ENCODE measurements at regions not wholly inside any gene's neighbourhood (a gene's known extent, or its start where the extent isn't known, plus 50 kb on each side); places are given as distances from the start of the nearest gene placed in this dataset.

DNA sequence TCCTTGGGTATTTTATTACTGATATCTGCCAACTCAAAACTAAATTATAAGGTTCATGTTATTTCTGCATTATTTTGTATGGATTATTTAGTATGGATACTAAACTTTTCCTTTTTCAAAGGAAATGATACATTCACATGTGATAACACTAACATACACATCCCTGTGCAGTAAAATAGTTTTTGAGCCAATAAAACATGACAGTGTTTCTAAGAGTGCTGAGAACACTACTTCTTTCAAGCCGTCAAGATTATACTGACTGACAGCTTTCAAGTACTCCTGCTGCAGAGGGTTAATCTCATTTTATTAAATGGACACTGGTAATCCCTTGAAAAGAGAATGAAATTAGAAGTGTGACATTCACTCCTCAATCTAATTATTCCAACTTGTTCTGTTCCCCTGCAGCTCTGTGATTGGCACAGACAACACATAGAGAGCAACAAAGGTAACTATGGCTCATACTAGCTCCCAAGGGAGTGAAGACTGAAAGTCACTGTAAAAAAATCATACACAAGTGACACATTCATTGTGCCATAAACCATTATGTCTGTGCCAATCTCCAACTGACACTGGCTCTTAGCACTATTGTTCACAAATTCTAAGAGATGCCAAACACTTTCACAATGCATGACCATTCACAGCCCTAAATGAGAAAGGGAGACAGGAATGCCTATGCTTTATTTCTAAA is 468.6 kb downstream of the SHQ1 start:
- ATAC-seq (ENCODE audit: low read depth) (peak; percentile 19; the same call in 1 of the 3 replicates), DNase-seq (ENCODE audit: low spot score) (no peak)
- Histone ChIP-seq H3K27ac (ENCODE audit: poor library complexity, severe bottlenecking) (peak overlapping the region; percentile 26), H3K4me3 (ENCODE audit: severe bottlenecking) (no peak overlapping the region), H3K4me1 (ENCODE audit: insufficient read depth, poor library complexity, severe bottlenecking) (peaks cover 22% of the 10 kb centered on the region), H3K9me3 (ENCODE audit: severe bottlenecking) (no peaks in the 10 kb centered on the region), H3K27me3 (ENCODE audit: insufficient read depth, poor library complexity, severe bottlenecking) (no peaks in the 10 kb centered on the region), H3K36me3 (ENCODE audit: low read depth) (peaks cover 34% of the 10 kb centered on the region)
- TF ChIP-seq, protein P1, sequence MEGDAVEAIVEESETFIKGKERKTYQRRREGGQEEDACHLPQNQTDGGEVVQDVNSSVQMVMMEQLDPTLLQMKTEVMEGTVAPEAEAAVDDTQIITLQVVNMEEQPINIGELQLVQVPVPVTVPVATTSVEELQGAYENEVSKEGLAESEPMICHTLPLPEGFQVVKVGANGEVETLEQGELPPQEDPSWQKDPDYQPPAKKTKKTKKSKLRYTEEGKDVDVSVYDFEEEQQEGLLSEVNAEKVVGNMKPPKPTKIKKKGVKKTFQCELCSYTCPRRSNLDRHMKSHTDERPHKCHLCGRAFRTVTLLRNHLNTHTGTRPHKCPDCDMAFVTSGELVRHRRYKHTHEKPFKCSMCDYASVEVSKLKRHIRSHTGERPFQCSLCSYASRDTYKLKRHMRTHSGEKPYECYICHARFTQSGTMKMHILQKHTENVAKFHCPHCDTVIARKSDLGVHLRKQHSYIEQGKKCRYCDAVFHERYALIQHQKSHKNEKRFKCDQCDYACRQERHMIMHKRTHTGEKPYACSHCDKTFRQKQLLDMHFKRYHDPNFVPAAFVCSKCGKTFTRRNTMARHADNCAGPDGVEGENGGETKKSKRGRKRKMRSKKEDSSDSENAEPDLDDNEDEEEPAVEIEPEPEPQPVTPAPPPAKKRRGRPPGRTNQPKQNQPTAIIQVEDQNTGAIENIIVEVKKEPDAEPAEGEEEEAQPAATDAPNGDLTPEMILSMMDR (IDR thresholded peaks at IDR 0.05; ENCODE audit: poor library complexity, severe bottlenecking): no peak

GRCh38 chr3:72378287-72378686 is 470.0 kb downstream of the SHQ1 start:
- no peaks in the 10 kb centered on the region for H3K27me3 ChIP-seq (ENCODE audit: insufficient read depth, poor library complexity, severe bottlenecking)
- H3K4me3 ChIP-seq (ENCODE audit: severe bottlenecking): no peak overlapping the region
- peaks cover 38% of the 10 kb centered on the region for H3K36me3 ChIP-seq (ENCODE audit: low read depth)
- no peaks in the 10 kb centered on the region for H3K9me3 ChIP-seq (ENCODE audit: severe bottlenecking)
- peaks cover 17% of the 10 kb centered on the region for H3K4me1 ChIP-seq (ENCODE audit: insufficient read depth, poor library complexity, severe bottlenecking)
- TF ChIP-seq, protein P1 (IDR thresholded peaks at IDR 0.05; ENCODE audit: poor library complexity, severe bottlenecking): no peak
- no peak overlapping the region for H3K27ac ChIP-seq (ENCODE audit: poor library complexity, severe bottlenecking)
- DNase-seq (ENCODE audit: low spot score) (no peak), ATAC-seq (ENCODE audit: low read depth) (no peak)

- ATAC-seq (ENCODE audit: low read depth) (no peak), DNase-seq (ENCODE audit: low spot score) (no peak)
- Histone ChIP-seq H3K36me3 (ENCODE audit: low read depth) (peaks cover 38% of the 10 kb centered on the region), H3K27ac (ENCODE audit: poor library complexity, severe bottlenecking) (no peak overlapping the region), H3K27me3 (ENCODE audit: insufficient read depth, poor library complexity, severe bottlenecking) (no peaks in the 10 kb centered on the region), H3K4me1 (ENCODE audit: insufficient read depth, poor library complexity, severe bottlenecking) (peaks cover 17% of the 10 kb centered on the region), H3K4me3 (ENCODE audit: severe bottlenecking) (no peak overlapping the region), H3K9me3 (ENCODE audit: severe bottlenecking) (no peaks in the 10 kb centered on the region)
- TF ChIP-seq, protein P1 (IDR thresholded peaks at IDR 0.05; ENCODE audit: poor library complexity, severe bottlenecking): no peak
Observed at GRCh38 chr3:72376956-72377710, 471.1 kb downstream of the SHQ1 start.

DNA sequence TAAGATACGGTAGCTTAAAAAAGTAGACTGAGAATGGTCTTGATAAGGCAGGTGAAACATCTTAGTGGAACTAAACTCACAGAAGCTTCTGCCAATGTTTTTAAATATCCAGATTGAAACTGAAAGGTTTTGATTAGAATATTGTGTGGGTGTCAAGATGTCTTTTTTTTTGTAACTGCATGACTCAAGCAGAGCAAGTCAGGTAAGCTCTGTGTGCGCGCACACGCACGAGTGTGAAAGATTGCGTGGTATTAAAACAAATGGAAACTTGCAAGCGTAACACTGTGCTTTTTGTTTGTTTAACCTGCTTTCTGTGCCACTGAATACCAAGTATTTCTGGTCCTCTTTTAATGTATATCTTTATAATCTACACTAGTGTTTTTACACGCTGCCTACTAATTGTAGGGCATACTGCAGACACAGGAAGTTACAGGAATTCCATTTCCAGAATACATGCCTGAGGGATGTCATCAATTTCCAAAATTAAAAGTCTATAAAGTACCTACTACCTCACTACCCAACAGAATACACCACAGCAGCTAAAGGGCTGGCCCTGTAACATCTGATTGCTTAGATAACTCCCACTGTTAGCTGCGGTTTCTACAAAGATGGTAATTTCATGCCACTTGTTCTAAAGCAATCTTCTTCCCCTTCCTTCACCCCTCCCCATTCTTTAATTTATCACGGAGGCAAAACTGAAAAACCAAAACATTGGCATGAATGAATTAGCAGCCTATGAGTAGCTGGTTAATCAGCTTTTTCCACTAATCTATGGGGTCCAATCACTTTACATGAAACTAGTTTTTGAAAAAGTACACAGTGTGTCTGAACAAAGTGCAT is 472.8 kb downstream of the SHQ1 start:
- ATAC-seq (ENCODE audit: low read depth) (no peak), DNase-seq (ENCODE audit: low spot score) (no peak)
- Histone ChIP-seq H3K9me3 (ENCODE audit: severe bottlenecking) (no peaks in the 10 kb centered on the region), H3K27me3 (ENCODE audit: insufficient read depth, poor library complexity, severe bottlenecking) (no peaks in the 10 kb centered on the region), H3K27ac (ENCODE audit: poor library complexity, severe bottlenecking) (no peak overlapping the region), H3K4me1 (ENCODE audit: insufficient read depth, poor library complexity, severe bottlenecking) (peaks cover 8% of the 10 kb centered on the region), H3K4me3 (ENCODE audit: severe bottlenecking) (no peak overlapping the region), H3K36me3 (ENCODE audit: low read depth) (peaks cover 38% of the 10 kb centered on the region)
- TF ChIP-seq, protein P1 (IDR thresholded peaks at IDR 0.05; ENCODE audit: poor library complexity, severe bottlenecking): no peak
